22Rv1 (cell line): ENCODE measurements at regions not wholly inside any gene's neighbourhood (a gene's known extent, or its start where the extent isn't known, plus 50 kb on each side); places are given as distances from the start of the nearest gene placed in this dataset.

Experiments used
- H3K27ac ChIP-seq: fragments of 450-650 bp; 2 replicates; pipeline ENCODE4 v1.5.1; 2017
- CTCF ChIP-seq: fragments of 450-650 bp; IDR thresholded peaks from 2 replicates; pipeline ENCODE4 v1.5.1; 2017; ENCODE audit warnings: mild to moderate bottlenecking
- ZFX ChIP-seq: fragments of 450-650 bp; IDR thresholded peaks from 2 replicates; pipeline ENCODE4 v1.6.1; 2017; ENCODE audit warnings: antibody characterized with exemption, borderline replicate concordance

GRCh38 chr2:19228181-19228593 is 130.2 kb downstream of the OSR1 start:
- TF ChIP-seq ZFX (no peak), CTCF (no peak)
- H3K27ac ChIP-seq, result no peak overlapping the region

GRCh38 chr2:19226871-19227270 is 131.6 kb downstream of the OSR1 start:
- TF ChIP-seq ZFX, result no peak
- TF ChIP-seq CTCF, result no peak
- no peak overlapping the region for H3K27ac ChIP-seq

GRCh38 chr2:19226386-19226785 is 132.0 kb downstream of the OSR1 start:
- TF ChIP-seq ZFX, result no peak
- TF ChIP-seq CTCF, result no peak
- no peak overlapping the region for H3K27ac ChIP-seq

GRCh38 chr2:19225931-19226330 is 132.5 kb downstream of the OSR1 start:
- TF ChIP-seq ZFX, result no peak
- TF ChIP-seq CTCF, result no peak
- H3K27ac ChIP-seq, result no peak overlapping the region

- no peak for TF ChIP-seq CTCF
- no peak for TF ChIP-seq ZFX
- H3K27ac ChIP-seq, result no peak overlapping the region
These were observed 133.3 kb downstream of the OSR1 start for GRCh38 chr2:19225126-19225525.

GRCh38 chr2:19224486-19224885 is 133.9 kb downstream of the OSR1 start:
- no peak overlapping the region for H3K27ac ChIP-seq
- no peak for TF ChIP-seq CTCF
- TF ChIP-seq ZFX, result no peak

GRCh38 chr2:19224011-19224410 is 134.4 kb downstream of the OSR1 start:
- TF ChIP-seq ZFX (no peak), CTCF (no peak)
- no peak overlapping the region for H3K27ac ChIP-seq
